DOHH2 (cell line): ENCODE measurements at regions not wholly inside any gene's neighbourhood (a gene's known extent, or its start where the extent isn't known, plus 50 kb on each side); places are given as distances from the start of the nearest gene placed in this dataset.

ENCODE experiments used
- H3F3A ChIP-seq: fragments of 200-600 bp; sonication (generic), shearing (Covaris generic); 2 replicates; pipeline ENCODE4 v1.6.0; 2016; ENCODE audit warnings: antibody characterized with exemption, mild to moderate bottlenecking; ENCODE audit not compliant: control insufficient read depth, insufficient read depth
- H3K27ac ChIP-seq: fragments of 200-600 bp; sonication (generic); 2 replicates; pipeline ENCODE4 v1.5.1; 2014; ENCODE audit warnings: low read depth, mild to moderate bottlenecking, low read length, moderate library complexity
- H3K27me3 ChIP-seq: fragments of 200-600 bp; sonication (generic); 2 replicates; pipeline ENCODE4 v1.6.1; 2014; ENCODE audit warnings: mild to moderate bottlenecking, low read length, mixed read lengths; ENCODE audit not compliant: control insufficient read depth
- H3K36me3 ChIP-seq: fragments of 200-600 bp; sonication (generic); 2 replicates; pipeline ENCODE4 v1.6.1; 2014; ENCODE audit warnings: mild to moderate bottlenecking, low read length, moderate library complexity, mixed read lengths; ENCODE audit not compliant: control insufficient read depth
- H3K4me1 ChIP-seq: fragments of 200-600 bp; sonication (generic); 2 replicates; pipeline ENCODE4 v1.6.1; 2014; ENCODE audit warnings: mild to moderate bottlenecking, low read length, mixed read lengths; ENCODE audit not compliant: control insufficient read depth
- H3K4me2 ChIP-seq: fragments of 200-600 bp; sonication (generic); 2 replicates; pipeline ENCODE4 v1.6.0; 2014; ENCODE audit warnings: mild to moderate bottlenecking, low read length, moderate library complexity
- H3K4me3 ChIP-seq: fragments of 200-600 bp; sonication (generic); 2 replicates; pipeline ENCODE4 v1.5.1; 2014; ENCODE audit warnings: mild to moderate bottlenecking, low read length, mixed read lengths
- H3K79me2 ChIP-seq: fragments of 200-600 bp; sonication (generic); 2 replicates; pipeline ENCODE4 v1.6.1; 2014; ENCODE audit warnings: mild to moderate bottlenecking, low read length, mixed read lengths; ENCODE audit not compliant: control insufficient read depth
- H3K9me2 ChIP-seq: fragments of 200-600 bp; sonication (generic); replicated peaks from 2 replicates; pipeline ENCODE4 v1.6.1; 2014; ENCODE audit warnings: mild to moderate bottlenecking, low read length, mixed read lengths; ENCODE audit not compliant: control insufficient read depth
- H3K9me3 ChIP-seq: fragments of 200-600 bp; sonication (generic); 2 replicates; pipeline ENCODE4 v1.6.1; 2014; ENCODE audit warnings: antibody characterized with exemption, low read length, mixed read lengths; ENCODE audit not compliant: control insufficient read depth, insufficient read depth
- H4K20me1 ChIP-seq: fragments of 200-600 bp; sonication (generic); 2 replicates; pipeline ENCODE4 v1.6.0; 2014; ENCODE audit warnings: low read depth, mild to moderate bottlenecking, antibody characterized with exemption, low read length, moderate library complexity; ENCODE audit not compliant: control insufficient read depth, insufficient read depth
- CTCF ChIP-seq: fragments of 200-600 bp; sonication (generic); IDR thresholded peaks from one replicate; pipeline ENCODE4 v1.5.1; 2014; ENCODE audit warnings: antibody characterized with exemption, mild to moderate bottlenecking, low read depth, low read length; ENCODE audit not compliant: poor library complexity, severe bottlenecking
- EZH2phosphoT487 ChIP-seq: fragments of 200-600 bp; sonication (generic); IDR thresholded peaks from 2 replicates; pipeline ENCODE4 v1.6.1; 2017; ENCODE audit warnings: borderline replicate concordance, mild to moderate bottlenecking, antibody characterized with exemption, low read length, moderate library complexity, mixed read lengths

GRCh38 chrX:99761731-99762130 lies 648.3 kb downstream of the PCDH19 start:
- no peaks in the 10 kb centered on the region for H3K79me2 ChIP-seq
- no peaks in the 10 kb centered on the region for H3K4me1 ChIP-seq
- no peaks in the 10 kb centered on the region for H3K36me3 ChIP-seq
- no peak for TF ChIP-seq CTCF
- TF ChIP-seq EZH2phosphoT487, result no peak
- no peaks in the 10 kb centered on the region for H3F3A ChIP-seq
- no peak overlapping the region for H3K27ac ChIP-seq
- H3K9me2 ChIP-seq, result no peaks in the 10 kb centered on the region
- H4K20me1 ChIP-seq, result no peaks in the 10 kb centered on the region
- no peaks in the 10 kb centered on the region for H3K27me3 ChIP-seq
- H3K4me3 ChIP-seq, result no peak overlapping the region
- H3K9me3 ChIP-seq, result no peaks in the 10 kb centered on the region
- no peak overlapping the region for H3K4me2 ChIP-seq

GRCh38 chrX:99752776-99753175 lies 657.3 kb downstream of the PCDH19 start:
- Histone ChIP-seq H3K4me2 (no peak overlapping the region), H3K79me2 (no peaks in the 10 kb centered on the region), H3K4me1 (no peaks in the 10 kb centered on the region), H3K27me3 (no peaks in the 10 kb centered on the region), H3K9me3 (no peaks in the 10 kb centered on the region), H3K4me3 (no peak overlapping the region), H3K9me2 (no peaks in the 10 kb centered on the region), H3K27ac (no peak overlapping the region), H3K36me3 (no peaks in the 10 kb centered on the region), H4K20me1 (no peaks in the 10 kb centered on the region), H3F3A (no peaks in the 10 kb centered on the region)
- no peak for TF ChIP-seq EZH2phosphoT487
- TF ChIP-seq CTCF, result no peak

GRCh38 chrX:99750721-99751120 lies 659.4 kb downstream of the PCDH19 start:
- no peaks in the 10 kb centered on the region for H3K79me2 ChIP-seq
- no peaks in the 10 kb centered on the region for H3K9me3 ChIP-seq
- H3K27ac ChIP-seq, result no peak overlapping the region
- H3K27me3 ChIP-seq, result no peaks in the 10 kb centered on the region
- no peak overlapping the region for H3K4me3 ChIP-seq
- TF ChIP-seq EZH2phosphoT487 (no peak), CTCF (no peak)
- H4K20me1 ChIP-seq, result no peaks in the 10 kb centered on the region
- H3K36me3 ChIP-seq, result no peaks in the 10 kb centered on the region
- H3K9me2 ChIP-seq, result no peaks in the 10 kb centered on the region
- no peaks in the 10 kb centered on the region for H3K4me1 ChIP-seq
- H3F3A ChIP-seq, result no peaks in the 10 kb centered on the region
- H3K4me2 ChIP-seq, result no peak overlapping the region

GRCh38 chrX:99722094-99722493 lies 688.0 kb downstream of the PCDH19 start:
- H3K27me3 ChIP-seq, result no peaks in the 10 kb centered on the region
- H3K9me3 ChIP-seq, result no peaks in the 10 kb centered on the region
- H3K4me2 ChIP-seq, result no peak overlapping the region
- no peaks in the 10 kb centered on the region for H3K4me1 ChIP-seq
- no peaks in the 10 kb centered on the region for H4K20me1 ChIP-seq
- no peak overlapping the region for H3K27ac ChIP-seq
- TF ChIP-seq EZH2phosphoT487, result no peak
- TF ChIP-seq CTCF, result no peak
- H3F3A ChIP-seq, result no peaks in the 10 kb centered on the region
- no peaks in the 10 kb centered on the region for H3K9me2 ChIP-seq
- H3K79me2 ChIP-seq, result no peaks in the 10 kb centered on the region
- no peaks in the 10 kb centered on the region for H3K36me3 ChIP-seq
- H3K4me3 ChIP-seq, result no peak overlapping the region
